GM13976 (cell line): ENCODE measurements at regions not wholly inside any gene's neighbourhood (a gene's known extent, or its start where the extent isn't known, plus 50 kb on each side); places are given as distances from the start of the nearest gene placed in this dataset.

Experiments
- DNase-seq: peaks from one replicate; pipeline ENCODE4 v3.0.0; 2012; ENCODE audit warnings: low spot score
- CTCF ChIP-seq: IDR thresholded peaks from 2 replicates; pipeline ENCODE4 v1.5.1; 2012; ENCODE audit warnings: borderline replicate concordance, mild to moderate bottlenecking; ENCODE audit not compliant: insufficient read depth; ENCODE audit errors: extremely low read depth, missing control alignments, control extremely low read depth
- in situ Hi-C: fragments of 300-500 bp; cut with MboI; formaldehyde crosslinking; loops from one replicate; pipeline ENCODE4 v1.12.0; 2022; ENCODE audit warnings: low sequenced_read_pairs, mixed read lengths, inconsistent platforms; ENCODE audit not compliant: unreplicated experiment

- no peak for TF ChIP-seq CTCF
- no peak for DNase-seq
- in situ Hi-C loops: no loop called here
Measured at GRCh38 chr2:124967325-124967724, 942.2 kb downstream of the CNTNAP5 start.

- in situ Hi-C loops: no loop called here
- no peak for TF ChIP-seq CTCF
- no peak for DNase-seq
Measured at GRCh38 chr2:124970030-124970429, 944.9 kb downstream of the CNTNAP5 start.

- no peak for DNase-seq
- in situ Hi-C loops: no loop called here
- no peak for TF ChIP-seq CTCF
Measured at GRCh38 chr2:124973396-124973795, 948.3 kb downstream of the CNTNAP5 start.

GRCh38 chr2:124975224-124975623, 950.1 kb downstream of the CNTNAP5 start:
- TF ChIP-seq CTCF: no peak
- in situ Hi-C loops: no loop called here
- DNase-seq: no peak

- no peak for DNase-seq
- in situ Hi-C loops: no loop called here
- TF ChIP-seq CTCF: no peak
Measured at GRCh38 chr2:124975648-124976047, 950.6 kb downstream of the CNTNAP5 start.

- in situ Hi-C loops: no loop called here
- TF ChIP-seq CTCF: no peak
- DNase-seq: no peak
Measured at GRCh38 chr2:124978597-124978996, 953.5 kb downstream of the CNTNAP5 start.

- no peak for TF ChIP-seq CTCF
- in situ Hi-C loops: no loop called here
- DNase-seq: no peak
Measured at GRCh38 chr2:124983595-124983994, 958.5 kb downstream of the CNTNAP5 start.
